Tibial nerve (tissue), 4 donors: ENCODE measurements at regions not wholly inside any gene's neighbourhood (a gene's known extent, or its start where the extent isn't known, plus 50 kb on each side); places are given as distances from the start of the nearest gene placed in this dataset.

Experiments
- DNase-seq, 2 donors: peaks; one replicate each; pipeline ENCODE4 v3.0.0-alpha.2; 2019; ENCODE audit warnings: low spot score in 2 of 2
- H3K27ac ChIP-seq, 4 donors: fragments of 200-600 bp; sonication (generic) in 3 of 4; one replicate each; pipeline ENCODE4 v1.5.1; 2017 to 2019; ENCODE audit warnings: mild to moderate bottlenecking in 1 of 4
- H3K27me3 ChIP-seq, 2 donors: fragments of 200-600 bp; sonication (generic) in 1 of 2; one replicate each; pipeline versions ENCODE4 v1.5.1 to v1.6.0; 2017 to 2019
- H3K36me3 ChIP-seq, 3 donors: fragments of 200-600 bp; sonication (generic); one replicate each; pipeline ENCODE4 v1.5.1; 2018 to 2019
- H3K4me1 ChIP-seq, 4 donors: fragments of 200-600 bp; sonication (generic) in 3 of 4; one replicate each; pipeline ENCODE4 v1.5.1; 2017 to 2019
- H3K4me3 ChIP-seq, 4 donors: fragments of 200-600 bp; sonication (generic) in 3 of 4; one replicate each; pipeline ENCODE4 v1.5.1; 2017 to 2019; ENCODE audit warnings: mild to moderate bottlenecking in 1 of 4, moderate library complexity in 1 of 4
- H3K9me3 ChIP-seq, 4 donors: fragments of 200-600 bp; sonication (generic) in 3 of 4; one replicate each; pipeline ENCODE4 v1.5.1; 2017 to 2019
- CTCF ChIP-seq, 5 experiments: fragments of 200-600 bp in 3 of 5; fragments of 450-650 bp in 2 of 5; sonication (generic) in 3 of 5; IDR thresholded peaks; one replicate each; pipeline ENCODE4 v1.5.1; 2016 to 2019; ENCODE audit warnings: antibody characterized with exemption in 5 of 5, mild to moderate bottlenecking in 3 of 5, moderate library complexity in 2 of 5
- EP300 ChIP-seq, 2 donors: sonication (generic); formaldehyde crosslinking; IDR thresholded peaks; one replicate each; pipeline ENCODE4 v1.6.1; 2017; ENCODE audit warnings: antibody characterized with exemption in 2 of 2, mild to moderate bottlenecking in 1 of 2
- POLR2A ChIP-seq, 2 donors: fragments of 450-650 bp; IDR thresholded peaks; one replicate each; pipeline ENCODE4 v1.6.1; 2017; ENCODE audit warnings: antibody characterized with exemption in 2 of 2, mild to moderate bottlenecking in 2 of 2, moderate library complexity in 2 of 2
- WGBS, 2 donors: methylation state at CpG; one replicate each; pipeline ENCODE4 v1.1.5; 2018; 5-methylcytosine and 5-hydroxymethylcytosine counted together

- TF ChIP-seq EP300 (IDR thresholded peaks at IDR 0.05) (no peak), CTCF (IDR thresholded peaks at IDR 0.05) (no peak), POLR2A (IDR thresholded peaks at IDR 0.05) (no peak)
- DNase-seq = no peak
- no peaks in the 10 kb centered on the region for H3K27me3 ChIP-seq
- no peak overlapping the region for H3K4me3 ChIP-seq
- no peaks in the 10 kb centered on the region for H3K4me1 ChIP-seq
- H3K36me3 ChIP-seq = no peaks in the 10 kb centered on the region
- H3K9me3 ChIP-seq = no peaks in the 10 kb centered on the region
- WGBS, 2 donors = 60 to 62% methylated on average over 3 of the region's 3 CpGs
- H3K27ac ChIP-seq = no peak overlapping the region
These were observed 374.4 kb upstream of the MARCKS start for GRCh38 chr6:113482771-113483170.

GRCh38 chr6:113486199-113486598, 370.9 kb upstream of the MARCKS start:
- H3K4me3 ChIP-seq = no peak overlapping the region
- no peaks in the 10 kb centered on the region for H3K27me3 ChIP-seq
- H3K4me1 ChIP-seq = no peaks in the 10 kb centered on the region
- H3K9me3 ChIP-seq = no peaks in the 10 kb centered on the region
- no peaks in the 10 kb centered on the region for H3K36me3 ChIP-seq
- TF ChIP-seq EP300 (IDR thresholded peaks at IDR 0.05) (no peak), POLR2A (IDR thresholded peaks at IDR 0.05) (no peak), CTCF (IDR thresholded peaks at IDR 0.05) (no peak)
- DNase-seq = no peak
- 81 to 82% methylated on average over 2 of the region's 2 CpGs for WGBS, 2 donors
- no peak overlapping the region for H3K27ac ChIP-seq

- WGBS, 2 donors = 59 to 62% methylated on average over 2 of the region's 2 CpGs
- TF ChIP-seq CTCF (IDR thresholded peaks at IDR 0.05) (no peak), POLR2A (IDR thresholded peaks at IDR 0.05) (no peak), EP300 (IDR thresholded peaks at IDR 0.05) (no peak)
- Histone ChIP-seq H3K27ac (no peak overlapping the region), H3K36me3 (no peaks in the 10 kb centered on the region), H3K4me3 (no peak overlapping the region), H3K9me3 (no peaks in the 10 kb centered on the region), H3K4me1 (no peaks in the 10 kb centered on the region), H3K27me3 (no peaks in the 10 kb centered on the region)
- no peak for DNase-seq
These were observed 369.6 kb upstream of the MARCKS start for GRCh38 chr6:113487489-113488058.

- no peaks in the 10 kb centered on the region for H3K4me1 ChIP-seq
- no peak for DNase-seq
- no peaks in the 10 kb centered on the region for H3K36me3 ChIP-seq
- no peaks in the 10 kb centered on the region for H3K27me3 ChIP-seq
- no peaks in the 10 kb centered on the region for H3K9me3 ChIP-seq
- 87 to 90% methylated on average over 2 of the region's 2 CpGs for WGBS, 2 donors
- no peak for TF ChIP-seq CTCF (IDR thresholded peaks at IDR 0.05)
- no peak overlapping the region for H3K27ac ChIP-seq
- H3K4me3 ChIP-seq = no peak overlapping the region
These were observed 369.1 kb upstream of the MARCKS start for GRCh38 chr6:113488061-113488460.

GRCh38 chr6:113488812-113489685, 368.1 kb upstream of the MARCKS start:
- no peak overlapping the region for H3K27ac ChIP-seq

More at GRCh38 chr6:113488812-113489685, 368.1 kb upstream of the MARCKS start:
- TF ChIP-seq POLR2A (IDR thresholded peaks at IDR 0.05) = no peak
- TF ChIP-seq CTCF (IDR thresholded peaks at IDR 0.05) = no peak
- TF ChIP-seq EP300 (IDR thresholded peaks at IDR 0.05) = no peak
- Histone ChIP-seq H3K4me3 (no peak overlapping the region), H3K4me1 (no peaks in the 10 kb centered on the region), H3K36me3 (no peaks in the 10 kb centered on the region), H3K27me3 (no peaks in the 10 kb centered on the region), H3K9me3 (no peaks in the 10 kb centered on the region)
- DNase-seq = no peak
- 60 to 66% methylated on average over 4 of the region's 4 CpGs for WGBS, 2 donors
